ENCODE measurements at regions not wholly inside any gene's neighbourhood (a gene's known extent, or its start where the extent isn't known, plus 50 kb on each side); places are given as distances from the start of the nearest gene placed in this dataset.

DNA sequence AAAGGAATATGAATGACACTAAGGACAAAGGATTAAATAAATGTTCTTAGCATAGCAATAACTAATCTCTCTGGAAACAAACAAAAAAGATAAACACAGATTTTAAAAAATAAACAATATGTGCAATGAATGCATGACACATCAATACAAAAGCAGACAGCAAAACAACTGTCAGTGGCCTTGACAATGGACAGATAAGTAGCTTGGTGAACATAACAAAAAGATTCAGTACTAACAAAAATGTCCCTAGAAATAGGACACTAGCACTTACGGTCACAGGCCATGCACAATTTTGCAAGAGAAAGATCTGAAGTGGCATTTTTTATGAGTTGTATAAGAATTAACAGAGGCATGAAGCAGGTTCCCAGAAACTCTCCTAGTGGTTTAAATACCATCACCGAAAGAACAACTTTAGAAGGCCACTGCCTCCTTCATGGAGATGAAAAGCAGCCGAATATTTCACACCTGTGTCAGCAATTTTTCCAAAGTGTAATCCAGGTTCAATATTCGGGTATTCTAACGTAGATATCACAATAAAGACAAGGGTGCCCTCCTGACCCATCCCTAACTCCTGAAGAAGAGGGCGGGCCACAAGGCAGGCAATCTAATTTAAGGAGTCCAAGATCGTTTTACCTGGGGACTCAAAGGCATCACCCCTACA is 231.3 kb upstream of the MKLN1 start:
- TF ChIP-seq, protein P1, sequence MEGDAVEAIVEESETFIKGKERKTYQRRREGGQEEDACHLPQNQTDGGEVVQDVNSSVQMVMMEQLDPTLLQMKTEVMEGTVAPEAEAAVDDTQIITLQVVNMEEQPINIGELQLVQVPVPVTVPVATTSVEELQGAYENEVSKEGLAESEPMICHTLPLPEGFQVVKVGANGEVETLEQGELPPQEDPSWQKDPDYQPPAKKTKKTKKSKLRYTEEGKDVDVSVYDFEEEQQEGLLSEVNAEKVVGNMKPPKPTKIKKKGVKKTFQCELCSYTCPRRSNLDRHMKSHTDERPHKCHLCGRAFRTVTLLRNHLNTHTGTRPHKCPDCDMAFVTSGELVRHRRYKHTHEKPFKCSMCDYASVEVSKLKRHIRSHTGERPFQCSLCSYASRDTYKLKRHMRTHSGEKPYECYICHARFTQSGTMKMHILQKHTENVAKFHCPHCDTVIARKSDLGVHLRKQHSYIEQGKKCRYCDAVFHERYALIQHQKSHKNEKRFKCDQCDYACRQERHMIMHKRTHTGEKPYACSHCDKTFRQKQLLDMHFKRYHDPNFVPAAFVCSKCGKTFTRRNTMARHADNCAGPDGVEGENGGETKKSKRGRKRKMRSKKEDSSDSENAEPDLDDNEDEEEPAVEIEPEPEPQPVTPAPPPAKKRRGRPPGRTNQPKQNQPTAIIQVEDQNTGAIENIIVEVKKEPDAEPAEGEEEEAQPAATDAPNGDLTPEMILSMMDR (conservative IDR thresholded peaks at IDR 0.05 in 1 of 2, IDR thresholded peaks at IDR 0.05 in 1 of 2; ENCODE audit: low read depth in 1 of 2, low read length in 2 of 2), result no peak
- no peak for TF ChIP-seq EZH2 (IDR thresholded peaks at IDR 0.05; ENCODE audit: low read length, missing control alignments)
